K562 (cell line): ENCODE measurements at regions not wholly inside any gene's neighbourhood (a gene's known extent, or its start where the extent isn't known, plus 50 kb on each side); places are given as distances from the start of the nearest gene placed in this dataset.

Source experiments
- ATAC-seq: fragments of 200-7000 bp; cut with Tn5 transposase; 3 replicates; pipeline ENCODE4 v1.9.1; 2020; ENCODE audit warnings: moderate library complexity
- BruUV-seq: library from RNA; stranded (reverse); fragments of 400-500 nt; replicated peaks from 2 replicates; lab custom pipeline; 2021; lab: Mats Ljungman, UMichigan
- CTCF ChIA-PET: fragments of 300-600 bp; formaldehyde crosslinking; extraction: SDS; loops from one replicate; lab custom pipeline; 2021; ENCODE audit warnings: low intra/inter-chr PET ratio; lab: Yijun Ruan, JAX
- POLR2A ChIA-PET: fragments of 300-600, 350-650 bp; sonication (Branson Sonifier 250); formaldehyde crosslinking; extraction: SDS; loops from one replicate; lab custom pipeline; 2021; ENCODE audit warnings: antibody characterized with exemption, inconsistent platforms; lab: Yijun Ruan, JAX
- DNase-seq, 4 experiments: peaks; one replicate each; pipeline versions ENCODE4 v3.0.0 to v3.0.0-alpha.2; 2011 to 2018; ENCODE audit warnings: low spot score in 3 of 4, mixed read lengths in 3 of 4; ENCODE audit errors: extremely low read depth in 1 of 4
- FAIRE-seq: peaks from 2 replicates; lab custom pipeline; 2011; peaks lifted over from hg19 to GRCh38; lab: Jason Lieb, UNC
- H2AFZ ChIP-seq: 2 replicates; pipeline ENCODE4 v1.6.0; 2011; ENCODE audit warnings: low read depth, low read length, control low read depth, inconsistent platforms
- H3K27ac ChIP-seq: fragments of 200-600 bp; 3 replicates; pipeline ENCODE4 v1.8.0; 2011; ENCODE audit warnings: low read depth, mild to moderate bottlenecking, control low read depth, inconsistent platforms, low read length, moderate library complexity, mixed read lengths; ENCODE audit errors: extremely low read depth
- H3K27me3 ChIP-seq, 2 experiments: fragments of 300-600 bp in 1 of 2; 2 replicates in 1 of 2; 3 replicates in 1 of 2; pipeline versions ENCODE4 v1.6.0 to v1.8.0; 2011; ENCODE audit warnings: inconsistent platforms in 2 of 2, low read length in 2 of 2, mild to moderate bottlenecking in 1 of 2, mixed read lengths in 1 of 2, moderate library complexity in 1 of 2; ENCODE audit not compliant: control insufficient read depth in 2 of 2, insufficient read depth in 2 of 2
- H3K36me3 ChIP-seq: fragments of 300-600 bp; 3 replicates; pipeline ENCODE4 v1.8.0; 2011; ENCODE audit warnings: mild to moderate bottlenecking, low read length, inconsistent platforms; ENCODE audit not compliant: control insufficient read depth, insufficient read depth
- H3K4me1 ChIP-seq, 2 experiments: fragments of 200-600 bp in 1 of 2; replicated peaks in 1 of 2; 2 replicates in 1 of 2; 3 replicates in 1 of 2; pipeline versions ENCODE4 v1.5.1 to v1.8.0; 2011; ENCODE audit warnings: inconsistent platforms in 2 of 2, low read length in 2 of 2, mild to moderate bottlenecking in 1 of 2, mixed read lengths in 1 of 2, moderate library complexity in 1 of 2; ENCODE audit not compliant: control insufficient read depth in 2 of 2, insufficient read depth in 2 of 2
- H3K4me2 ChIP-seq: 2 replicates; pipeline ENCODE4 v1.6.1; 2011; ENCODE audit warnings: low read length, control low read depth, inconsistent platforms, mixed read lengths; ENCODE audit not compliant: insufficient read depth
- H3K4me3 ChIP-seq: fragments of 200-600 bp; sonication (generic), shearing (Covaris generic); 2 replicates; pipeline ENCODE4 v1.5.1; 2016; ENCODE audit warnings: control low read depth, inconsistent platforms
- H3K79me2 ChIP-seq: fragments of 200-600 bp; 3 replicates; pipeline ENCODE4 v1.8.0; 2011; ENCODE audit warnings: low read length, inconsistent platforms; ENCODE audit not compliant: control insufficient read depth, insufficient read depth
- H3K9ac ChIP-seq, 2 experiments: 2 replicates each; pipeline versions ENCODE4 v1.6.0 to v1.6.1; 2011; ENCODE audit warnings: low read depth in 2 of 2, low read length in 2 of 2, control low read depth in 1 of 2, inconsistent platforms in 1 of 2, mild to moderate bottlenecking in 1 of 2, mixed read lengths in 1 of 2; ENCODE audit not compliant: insufficient read depth in 1 of 2
- H3K9me1 ChIP-seq: one replicate; pipeline ENCODE4 v1.6.0; 2011; ENCODE audit warnings: inconsistent platforms, mild to moderate bottlenecking, low read length, moderate library complexity; ENCODE audit not compliant: control insufficient read depth, insufficient read depth
- H3K9me3 ChIP-seq: replicated peaks from 2 replicates; pipeline ENCODE4 v1.5.1; 2011; ENCODE audit warnings: low read depth, low read length, inconsistent platforms; ENCODE audit not compliant: control insufficient read depth, insufficient read depth
- H4K20me1 ChIP-seq: replicated peaks from 2 replicates; pipeline ENCODE4 v1.6.1; 2011; ENCODE audit warnings: low read length, inconsistent platforms, mixed read lengths; ENCODE audit not compliant: control insufficient read depth, insufficient read depth
- GTF2E2 ChIP-seq: fragments of 200-800 bp; sonication (Bioruptor generic); IDR thresholded peaks from 2 replicates; pipeline ENCODE4 v1.6.1; 2016; ENCODE audit warnings: missing genetic modification characterization, missing compliant biosample characterization
- ZMIZ1 ChIP-seq, 2 experiments: fragments of 150-350 bp in 1 of 2; IDR thresholded peaks; 2 replicates each; pipeline ENCODE4 v1.6.1; 2012 to 2016; ENCODE audit warnings: low read depth in 2 of 2, low read length in 2 of 2, mild to moderate bottlenecking in 1 of 2, moderate library complexity in 1 of 2
- ZNF239 ChIP-seq: fragments of 250-450 bp; sonication (Bioruptor Pico); IDR thresholded peaks from 2 replicates; pipeline ENCODE4 v1.4.0; 2020; ENCODE audit warnings: mild to moderate bottlenecking
- ZNF639 ChIP-seq, 2 experiments: fragments of 200-800 bp in 1 of 2; sonication (Bioruptor generic) in 1 of 2; sonication (generic) in 1 of 2; formaldehyde crosslinking in 1 of 2; IDR thresholded peaks in 1 of 2; conservative IDR thresholded peaks in 1 of 2; 2 replicates each; pipeline versions ENCODE4 v1.5.0 to v1.6.1; 2016 to 2020; ENCODE audit warnings: missing compliant biosample characterization in 1 of 2, missing genetic modification characterization in 1 of 2, missing genetic modification reagents in 1 of 2
- ZNF668 ChIP-seq: fragments of 250-450 bp; sonication (Bioruptor Pico); IDR thresholded peaks from 2 replicates; pipeline ENCODE4 v1.8.0; 2022; ENCODE audit warnings: mild to moderate bottlenecking, inconsistent platforms
- ZNF785 ChIP-seq: fragments of 250-450 bp; sonication (Bioruptor Pico); IDR thresholded peaks from 2 replicates; pipeline ENCODE4 v1.4.0; 2020; ENCODE audit warnings: mild to moderate bottlenecking
- WGBS: fragments of 100-300 bp; shearing (Covaris generic); methylation state at CpG from one replicate; pipeline ENCODE4 v1.1.6; 2016; ENCODE audit warnings: low coverage, mixed read lengths; ENCODE audit not compliant: insufficient coverage; ENCODE audit errors: missing lambda C conversion rate; 5-methylcytosine and 5-hydroxymethylcytosine counted together
- in situ Hi-C: fragments of 300-500 bp; cut with MboI; formaldehyde crosslinking; loops from 4 replicates; pipeline ENCODE4 v1.15.0; 2018; ENCODE audit warnings: inconsistent platforms, mixed read lengths
- intact Hi-C: fragments of 100-400 bp; cut with micrococcal nuclease; formaldehyde crosslinking; loops from 2 replicates; pipeline ENCODE4 v1.14.2; 2022

- Histone ChIP-seq H4K20me1 (no peaks in the 10 kb centered on the region), H3K4me3 (no peak overlapping the region), H3K79me2 (no peaks in the 10 kb centered on the region), H3K4me2 (no peak overlapping the region), H3K9me3 (no peaks in the 10 kb centered on the region), H3K27ac (no peak overlapping the region), H3K9me1 (no peaks in the 10 kb centered on the region), H3K27me3 (no peaks in the 10 kb centered on the region), H3K9ac (no peak overlapping the region), H3K4me1 (no peaks in the 10 kb centered on the region), H2AFZ (no peak overlapping the region), H3K36me3 (no peaks in the 10 kb centered on the region)
- BruUV-seq: no TSS peak
- in situ Hi-C loops (no loop called here), intact Hi-C loops (no loop called here)
- ATAC-seq (no peak), FAIRE-seq (no peak), DNase-seq (no peak)
- POLR2A ChIA-PET: no interaction called here
- CTCF ChIA-PET: no interaction called here
- TF ChIP-seq ZNF639 (CRISPR knock-in tag; conservative IDR thresholded peaks at IDR 0.05 in 1 of 2, IDR thresholded peaks at IDR 0.05 in 1 of 2) (no peak), GTF2E2 (tag) (no peak), ZNF239 (CRISPR knock-in tag) (no peak), ZNF668 (no peak), ZNF785 (CRISPR knock-in tag) (no peak), ZMIZ1 (IDR thresholded peaks at IDR 0.05; ENCODE audit: low read depth in 2 of 2, low read length in 2 of 2) (no peak)
- WGBS: 0% methylated on average over 4 of the region's 4 CpGs
These were observed 196.3 kb downstream of the DCDC2C start for GRCh38 chr2:3899536-3900155.
